ENCODE measurements at regions not wholly inside any gene's neighbourhood (a gene's known extent, or its start where the extent isn't known, plus 50 kb on each side); places are given as distances from the start of the nearest gene placed in this dataset.

DNA sequence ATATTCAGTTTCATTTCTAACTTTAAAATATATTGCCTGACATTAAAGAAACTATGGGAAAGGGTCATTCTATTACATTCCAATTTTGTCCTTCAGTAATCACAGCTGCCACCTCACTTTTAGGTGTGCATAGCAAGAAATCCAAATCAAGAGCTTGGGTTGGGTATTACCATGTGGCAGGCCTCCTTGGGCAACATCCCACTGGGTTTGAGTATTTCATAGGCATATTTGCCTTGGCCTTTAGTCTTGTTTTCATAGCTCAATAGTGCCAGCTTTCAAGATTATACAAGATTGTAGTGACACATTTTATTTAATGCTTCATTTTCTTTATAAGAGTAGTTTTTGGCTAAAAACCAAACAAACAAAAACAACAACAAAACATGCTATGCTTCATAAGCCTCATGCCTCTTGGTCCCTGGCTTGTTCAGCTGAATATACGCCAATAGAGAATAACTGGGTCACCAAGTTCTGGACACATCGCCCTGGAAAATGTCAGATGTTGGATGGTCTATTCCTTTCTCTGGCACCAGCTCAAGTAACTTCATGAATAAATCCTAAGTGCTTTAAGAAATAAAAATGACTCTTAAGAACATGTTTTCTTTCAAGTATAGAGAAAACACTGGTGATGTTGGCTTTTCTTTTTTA lies 167.4 kb upstream of the STARD13 start:
- TF ChIP-seq, protein P1, sequence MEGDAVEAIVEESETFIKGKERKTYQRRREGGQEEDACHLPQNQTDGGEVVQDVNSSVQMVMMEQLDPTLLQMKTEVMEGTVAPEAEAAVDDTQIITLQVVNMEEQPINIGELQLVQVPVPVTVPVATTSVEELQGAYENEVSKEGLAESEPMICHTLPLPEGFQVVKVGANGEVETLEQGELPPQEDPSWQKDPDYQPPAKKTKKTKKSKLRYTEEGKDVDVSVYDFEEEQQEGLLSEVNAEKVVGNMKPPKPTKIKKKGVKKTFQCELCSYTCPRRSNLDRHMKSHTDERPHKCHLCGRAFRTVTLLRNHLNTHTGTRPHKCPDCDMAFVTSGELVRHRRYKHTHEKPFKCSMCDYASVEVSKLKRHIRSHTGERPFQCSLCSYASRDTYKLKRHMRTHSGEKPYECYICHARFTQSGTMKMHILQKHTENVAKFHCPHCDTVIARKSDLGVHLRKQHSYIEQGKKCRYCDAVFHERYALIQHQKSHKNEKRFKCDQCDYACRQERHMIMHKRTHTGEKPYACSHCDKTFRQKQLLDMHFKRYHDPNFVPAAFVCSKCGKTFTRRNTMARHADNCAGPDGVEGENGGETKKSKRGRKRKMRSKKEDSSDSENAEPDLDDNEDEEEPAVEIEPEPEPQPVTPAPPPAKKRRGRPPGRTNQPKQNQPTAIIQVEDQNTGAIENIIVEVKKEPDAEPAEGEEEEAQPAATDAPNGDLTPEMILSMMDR (conservative IDR thresholded peaks at IDR 0.05; ENCODE audit: low read depth, low read length), result no peak
- no peak for TF ChIP-seq EZH2 (IDR thresholded peaks at IDR 0.05; ENCODE audit: borderline replicate concordance, low read depth, low read length, poor library complexity, severe bottlenecking)
